Stimulated activated naive B cell treated with anti-CD40 and anti-IgM and Interleukin-4, amounts not matched to agents 10 μg/mL and 1 μg/mL and 100 μg/mL, for 72 hours (primary cell): ENCODE measurements at regions not wholly inside any gene's neighbourhood (a gene's known extent, or its start where the extent isn't known, plus 50 kb on each side); places are given as distances from the start of the nearest gene placed in this dataset.
"Not testable (repeated sequence)": the region's sequence is repeated elsewhere in the genome, so short reads cannot be mapped to it uniquely, and the experiment has no call there.

ENCODE experiments used
- ATAC-seq, 2 donors: fragments of 150-1000 bp; cut with Tn5 transposase; replicated peaks; 2 replicates each; pipeline ENCODE4 v1.10.0; 2021; ENCODE audit warnings: moderate library complexity in 1 of 2
- DNase-seq: peaks from one replicate; pipeline ENCODE4 v3.0.0; 2021
- H3K27ac Mint-ChIP-seq: one replicate; pipeline ENCODE4 v1.8.0; 2022; ENCODE audit warnings: mild to moderate bottlenecking, mixed read lengths
- H3K27me3 Mint-ChIP-seq, 2 donors: one replicate each; pipeline ENCODE4 v1.8.0; 2022; ENCODE audit warnings: mixed read lengths in 2 of 2
- H3K36me3 Mint-ChIP-seq, 2 donors: one replicate each; pipeline ENCODE4 v1.8.0; 2022; ENCODE audit warnings: mixed read lengths in 2 of 2, mild to moderate bottlenecking in 1 of 2
- H3K4me1 Mint-ChIP-seq, 2 donors: one replicate each; pipeline ENCODE4 v1.8.0; 2022; ENCODE audit warnings: mixed read lengths in 2 of 2, mild to moderate bottlenecking in 1 of 2
- H3K4me3 Mint-ChIP-seq, 2 donors: one replicate each; pipeline ENCODE4 v1.8.0; 2022; ENCODE audit warnings: mild to moderate bottlenecking in 2 of 2, mixed read lengths in 2 of 2, moderate library complexity in 1 of 2
- H3K9me3 Mint-ChIP-seq, 2 donors: one replicate each; pipeline ENCODE4 v1.8.0; 2022; ENCODE audit warnings: mixed read lengths in 2 of 2, mild to moderate bottlenecking in 1 of 2

DNA sequence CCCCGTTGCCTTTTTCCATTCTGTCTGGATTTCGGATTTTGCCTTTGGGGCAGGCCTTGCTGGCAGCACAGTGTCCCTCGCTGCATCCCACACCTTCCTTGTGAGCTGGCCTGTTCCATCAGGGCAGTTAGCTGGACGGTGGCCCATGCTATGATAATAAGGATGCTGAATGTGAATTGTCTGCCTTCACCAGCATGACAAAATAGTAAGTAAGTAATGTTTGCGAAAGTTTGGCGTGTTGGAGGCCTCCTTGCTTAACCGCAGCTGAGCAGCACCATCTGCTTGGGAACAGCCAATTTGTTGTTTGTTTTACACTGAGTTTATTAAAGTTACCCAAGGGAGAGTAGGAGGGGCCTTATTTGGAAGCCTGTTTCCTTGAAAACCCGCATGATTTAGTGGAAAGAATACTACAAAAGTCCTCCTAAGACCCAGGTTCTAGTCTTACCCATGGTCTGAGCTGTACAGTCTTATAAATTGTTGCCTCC, 469.7 kb upstream of the FANCL start:
- Mint-ChIP-seq H3K4me1 (peaks cover 3 to 5% of the 10 kb centered on the region in 2 donors), H3K36me3 (no peaks in the 10 kb centered on the region), H3K4me3 (no peak overlapping the region)

DNA sequence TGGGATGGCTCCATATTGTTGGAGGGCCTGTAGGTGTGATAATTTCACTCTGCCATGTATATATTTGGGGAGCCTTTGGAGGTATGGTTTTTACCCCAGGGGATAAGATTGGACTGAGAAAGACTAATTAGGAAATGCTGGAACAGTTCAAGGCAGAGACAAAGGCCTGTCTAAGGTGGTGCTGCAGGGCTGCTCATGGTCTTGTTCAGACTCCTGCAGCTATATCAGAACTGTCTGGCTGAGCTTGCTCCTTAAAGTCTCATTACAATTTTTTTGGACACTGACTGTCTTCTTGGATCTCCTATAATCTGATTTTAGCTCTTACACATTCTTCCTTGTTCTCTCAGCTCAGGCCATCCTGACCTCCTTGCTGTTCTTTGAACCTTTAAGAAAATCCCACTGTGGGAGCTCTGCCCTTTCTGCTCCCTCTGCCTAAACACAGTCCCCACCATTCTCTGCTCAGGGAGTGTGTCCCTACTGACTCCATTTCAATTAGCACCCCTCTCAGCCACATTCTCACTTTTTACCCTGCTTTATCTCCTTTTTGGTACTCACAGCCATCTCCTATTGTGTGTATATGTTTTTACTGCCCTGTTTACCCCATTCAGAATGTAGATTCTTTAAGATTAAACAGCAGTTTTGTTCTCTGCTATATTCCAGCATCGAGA, 468.7 kb upstream of the FANCL start:
- H3K27me3 Mint-ChIP-seq = peaks cover 0 to 5% of the 10 kb centered on the region in 2 donors
- H3K27ac Mint-ChIP-seq = no peak overlapping the region
- ATAC-seq (no peak), DNase-seq (no peak)
- H3K4me1 Mint-ChIP-seq = peaks cover 3 to 5% of the 10 kb centered on the region in 2 donors
- H3K36me3 Mint-ChIP-seq = no peaks in the 10 kb centered on the region
- no peak overlapping the region for H3K4me3 Mint-ChIP-seq
- H3K9me3 Mint-ChIP-seq = no peaks in the 10 kb centered on the region

More for the DNA sequence above, 469.7 kb upstream of the FANCL start:
- Mint-ChIP-seq H3K27me3 (peaks cover 0 to 5% of the 10 kb centered on the region in 2 donors), H3K9me3 (no peaks in the 10 kb centered on the region), H3K27ac (no peak overlapping the region)
- ATAC-seq (no peak), DNase-seq (no peak)

DNA sequence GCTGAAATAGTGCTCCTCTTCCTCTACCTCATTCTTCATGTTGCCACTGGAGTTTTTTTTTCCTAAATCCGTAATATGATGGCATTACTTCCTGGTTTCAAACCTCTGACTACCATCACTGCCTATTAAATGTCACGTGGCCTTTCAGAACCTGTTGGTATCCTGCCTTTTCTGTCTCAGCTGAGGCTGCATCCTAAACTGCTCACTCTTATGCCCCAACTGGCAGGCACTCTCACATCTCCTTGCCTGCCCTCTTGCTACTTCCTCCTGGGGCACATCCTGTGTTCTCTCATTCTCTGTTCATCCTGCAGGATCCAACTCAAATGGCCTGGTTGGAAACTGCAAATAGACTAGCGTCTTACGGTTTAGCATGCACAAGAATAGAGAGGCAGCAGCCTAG, 468.1 kb upstream of the FANCL start:
- Mint-ChIP-seq H3K4me1 (peaks cover 3 to 5% of the 10 kb centered on the region in 2 donors), H3K27ac (no peak overlapping the region), H3K27me3 (peaks cover 0 to 5% of the 10 kb centered on the region in 2 donors), H3K9me3 (no peaks in the 10 kb centered on the region), H3K4me3 (no peak overlapping the region), H3K36me3 (no peaks in the 10 kb centered on the region)
- ATAC-seq = no peak
- no peak for DNase-seq

DNA sequence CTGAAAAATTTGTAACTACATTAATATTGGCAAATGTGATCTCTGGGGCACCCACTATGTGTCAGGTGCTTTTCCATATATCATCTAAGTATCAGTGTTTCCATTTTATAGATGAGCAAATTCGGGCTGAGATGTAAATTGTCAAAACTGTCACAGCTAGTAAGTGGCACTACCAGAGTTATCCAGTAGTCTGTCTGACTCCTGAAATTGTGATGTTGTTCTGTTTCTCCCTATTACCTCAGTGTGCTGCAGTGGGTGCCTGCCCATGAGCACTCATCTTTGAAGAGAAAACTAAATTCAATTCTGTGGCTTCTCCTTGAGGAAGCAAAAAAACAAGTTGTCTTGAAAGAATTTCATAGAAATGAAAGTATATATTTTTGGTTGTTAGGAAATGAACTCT, 467.4 kb upstream of the FANCL start:
- DNase-seq (no peak), ATAC-seq (peak in 1 of 2 donors; percentile 38)
- H3K4me1 Mint-ChIP-seq = peaks cover 3 to 5% of the 10 kb centered on the region in 2 donors
- H3K9me3 Mint-ChIP-seq = no peaks in the 10 kb centered on the region
- H3K4me3 Mint-ChIP-seq = no peak overlapping the region
- peaks cover 0 to 5% of the 10 kb centered on the region in 2 donors for H3K27me3 Mint-ChIP-seq
- no peak overlapping the region for H3K27ac Mint-ChIP-seq
- no peaks in the 10 kb centered on the region for H3K36me3 Mint-ChIP-seq

DNA sequence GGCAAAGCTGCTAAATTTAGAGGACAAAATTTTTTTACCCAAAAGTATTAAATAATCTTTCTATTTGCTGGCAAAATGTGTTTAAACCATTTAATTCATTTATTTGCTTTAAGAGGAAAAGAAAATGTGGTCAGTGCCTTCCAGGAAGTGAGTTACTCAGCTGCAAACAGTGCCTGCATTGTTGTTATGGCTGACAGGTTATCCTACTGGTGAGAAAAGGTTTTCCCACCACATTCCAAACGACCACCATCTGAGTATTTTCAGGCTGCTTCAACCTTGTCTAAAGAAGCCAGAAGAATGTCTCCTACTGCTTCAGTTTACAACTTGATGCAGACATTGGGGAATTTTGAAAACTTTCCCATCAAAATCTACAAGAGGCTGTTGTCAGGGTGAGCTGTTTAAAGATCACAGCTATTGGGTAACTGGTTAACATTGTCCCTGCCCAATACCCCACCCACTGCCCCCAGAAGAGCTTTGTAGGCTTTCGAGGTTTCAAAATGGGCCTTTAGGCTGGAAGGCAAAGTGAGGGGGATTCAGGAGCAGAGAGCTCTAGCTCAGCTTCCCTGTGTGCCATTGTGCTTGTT, 461.3 kb upstream of the FANCL start:
- H3K27ac Mint-ChIP-seq = no peak overlapping the region
- peaks cover 5 to 8% of the 10 kb centered on the region in 2 donors for H3K4me1 Mint-ChIP-seq
- DNase-seq (no peak), ATAC-seq (no peak)
- H3K36me3 Mint-ChIP-seq = no peaks in the 10 kb centered on the region
- no peak overlapping the region for H3K4me3 Mint-ChIP-seq
- H3K9me3 Mint-ChIP-seq = no peaks in the 10 kb centered on the region
- peaks cover 0 to 9% of the 10 kb centered on the region in 2 donors for H3K27me3 Mint-ChIP-seq

DNA sequence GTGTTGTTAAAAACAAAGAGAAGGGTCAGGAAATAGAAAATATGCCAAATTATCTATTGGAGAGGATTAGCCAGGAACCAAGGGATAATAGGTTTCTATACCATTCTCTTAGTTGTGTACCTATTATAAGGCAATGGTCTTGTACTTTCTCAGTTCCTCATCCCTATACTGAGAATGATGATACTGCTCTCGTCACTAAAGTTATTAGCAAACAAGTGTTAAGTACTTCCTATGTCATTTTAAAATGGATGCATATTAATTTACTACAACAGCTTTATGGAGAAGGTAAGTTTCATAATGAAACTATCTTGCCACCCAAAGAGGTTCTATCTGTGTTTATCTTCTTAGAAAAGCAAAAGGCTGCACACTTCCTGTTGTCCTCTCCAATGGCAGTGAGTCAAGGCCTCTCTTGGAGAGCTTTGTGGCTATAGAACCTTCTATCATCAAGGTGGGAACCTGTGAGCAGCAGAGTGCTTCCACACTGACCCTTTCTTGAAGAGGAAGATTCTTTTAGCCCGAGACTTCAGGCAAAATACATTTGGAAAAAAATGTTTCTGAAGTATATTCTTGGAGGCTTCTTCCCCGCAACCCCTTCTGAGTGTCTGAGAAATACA, 460.7 kb upstream of the FANCL start:
- ATAC-seq = peak; percentile 94

DNA sequence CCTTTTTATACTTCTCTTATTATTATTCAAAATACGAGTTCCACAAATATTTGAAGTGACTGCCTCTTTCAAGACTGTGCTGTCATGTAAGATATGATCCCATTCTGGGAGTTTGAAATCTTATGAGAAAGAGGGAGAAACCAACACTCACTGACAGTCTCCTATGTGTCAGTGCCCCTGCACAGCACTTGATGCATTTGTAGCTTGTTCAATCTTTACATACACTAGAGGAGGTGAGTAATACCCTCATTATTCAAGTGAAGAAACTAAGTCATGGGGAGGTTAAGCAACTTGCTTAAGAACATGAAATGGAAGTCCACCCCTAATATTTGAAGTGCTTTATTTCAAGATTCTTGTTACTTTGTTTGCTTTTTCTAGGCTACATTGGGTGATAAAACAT, 459.5 kb upstream of the FANCL start:
- DNase-seq = no peak
- Mint-ChIP-seq H3K4me1 (peaks cover 5 to 8% of the 10 kb centered on the region in 2 donors), H3K27ac (no peak overlapping the region), H3K4me3 (no peak overlapping the region), H3K36me3 (no peaks in the 10 kb centered on the region), H3K27me3 (peaks cover 0 to 4% of the 10 kb centered on the region in 2 donors), H3K9me3 (no peaks in the 10 kb centered on the region)
- ATAC-seq = no peak

More for the DNA sequence above, 460.7 kb upstream of the FANCL start:
- Mint-ChIP-seq H3K27me3 (peaks cover 0 to 8% of the 10 kb centered on the region in 2 donors), H3K27ac (no peak overlapping the region), H3K36me3 (no peaks in the 10 kb centered on the region), H3K9me3 (no peaks in the 10 kb centered on the region), H3K4me3 (no peak overlapping the region), H3K4me1 (peaks cover 5 to 8% of the 10 kb centered on the region in 2 donors)
- DNase-seq = no peak

DNA sequence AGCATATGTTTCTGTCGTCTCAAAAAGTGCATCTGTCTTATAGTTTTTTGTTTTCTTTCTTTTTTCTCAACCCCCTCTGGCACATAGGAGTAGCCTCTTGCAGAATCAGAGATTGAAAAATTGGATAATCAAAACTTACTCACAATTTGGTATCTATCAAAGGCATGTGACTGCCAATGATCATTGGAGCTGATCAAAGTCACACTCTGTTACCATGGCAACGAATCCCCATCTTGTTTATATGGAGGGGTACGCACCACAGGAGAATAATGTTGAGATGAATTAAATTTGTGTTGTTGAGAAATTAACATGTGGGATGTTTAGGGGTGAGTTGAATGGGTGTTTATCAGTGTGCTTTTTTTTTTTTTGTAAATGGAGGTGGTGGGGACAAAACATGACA, 458.3 kb upstream of the FANCL start:
- no peak for ATAC-seq
- Mint-ChIP-seq H3K4me1 (peaks cover 5 to 8% of the 10 kb centered on the region in 2 donors), H3K27ac (no peak overlapping the region), H3K9me3 (no peaks in the 10 kb centered on the region), H3K27me3 (peaks cover 0 to 4% of the 10 kb centered on the region in 2 donors), H3K4me3 (no peak overlapping the region), H3K36me3 (no peaks in the 10 kb centered on the region)
- DNase-seq = no peak

DNA sequence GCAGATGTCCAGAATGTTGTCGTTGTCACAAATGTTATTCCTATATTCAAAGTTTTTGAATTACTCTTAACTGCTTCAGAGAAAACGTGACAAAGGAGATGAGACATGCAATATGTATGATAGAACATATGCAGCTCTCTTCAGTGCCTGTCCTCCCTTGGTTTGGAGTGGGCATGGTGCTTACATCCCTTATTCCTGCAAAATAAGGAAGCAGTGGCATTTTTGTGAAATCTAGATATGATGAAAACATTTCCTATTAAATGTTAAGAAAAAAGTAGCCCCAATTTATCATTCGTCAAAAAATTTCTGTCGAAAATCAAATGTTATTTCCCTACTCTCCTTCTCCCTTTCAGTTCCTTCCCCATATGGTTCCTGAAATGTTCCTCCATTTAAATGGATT, 457.5 kb upstream of the FANCL start:
- H3K4me1 Mint-ChIP-seq = peaks cover 5 to 8% of the 10 kb centered on the region in 2 donors
- H3K4me3 Mint-ChIP-seq = no peak overlapping the region
- H3K27me3 Mint-ChIP-seq = peaks cover 0 to 4% of the 10 kb centered on the region in 2 donors
- H3K36me3 Mint-ChIP-seq = no peaks in the 10 kb centered on the region
- ATAC-seq (no peak), DNase-seq (no peak)
- peaks cover 0 to 2% of the 10 kb centered on the region in 2 donors for H3K9me3 Mint-ChIP-seq
- no peak overlapping the region for H3K27ac Mint-ChIP-seq

DNA sequence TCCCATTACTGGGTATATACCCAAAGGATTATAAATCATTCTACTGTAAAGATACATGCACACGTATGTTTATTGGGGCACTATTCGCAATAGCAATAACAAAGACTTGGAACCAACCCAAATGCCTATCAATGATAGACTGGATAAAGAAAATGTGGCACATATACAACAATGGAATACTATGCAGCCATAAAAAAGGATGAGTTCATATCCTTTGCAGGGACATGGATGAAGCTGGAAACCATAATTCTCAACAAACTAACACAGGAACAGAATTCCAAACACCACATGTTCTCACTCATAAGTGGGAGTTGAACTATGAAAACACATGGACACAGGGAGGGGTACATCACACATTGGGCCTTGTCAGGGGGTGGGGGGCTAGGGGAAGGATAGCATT, 453.0 kb upstream of the FANCL start:
- not testable (repeated sequence) for ATAC-seq, H3K36me3 Mint-ChIP-seq, DNase-seq, H3K9me3 Mint-ChIP-seq, H3K4me1 Mint-ChIP-seq, H3K27ac Mint-ChIP-seq, H3K4me3 Mint-ChIP-seq
- H3K27me3 Mint-ChIP-seq = peaks cover 6 to 11% of the 10 kb centered on the region in 2 donors

DNA sequence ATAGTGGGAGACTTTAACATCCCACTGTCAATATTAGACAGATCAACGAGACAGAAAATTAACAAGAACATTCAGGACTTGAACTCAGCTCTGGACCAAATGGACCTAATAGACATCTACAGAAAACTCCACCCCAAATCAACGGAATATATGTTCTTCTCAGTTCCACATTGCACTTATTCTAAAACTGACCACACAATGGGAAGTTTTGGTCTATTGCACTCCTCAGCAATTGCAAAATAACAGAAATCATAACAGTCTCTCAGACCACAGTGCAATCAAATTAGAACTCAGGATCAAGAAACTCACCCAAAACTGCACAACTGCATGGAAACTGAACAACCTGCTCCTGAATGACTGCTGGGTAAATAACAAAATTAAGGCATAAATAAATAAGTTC, 449.9 kb upstream of the FANCL start:
- not testable (repeated sequence) for H3K9me3 Mint-ChIP-seq, ATAC-seq, H3K36me3 Mint-ChIP-seq, H3K4me1 Mint-ChIP-seq, H3K27ac Mint-ChIP-seq, DNase-seq, H3K4me3 Mint-ChIP-seq
- peaks cover 6 to 12% of the 10 kb centered on the region in 2 donors for H3K27me3 Mint-ChIP-seq

DNA sequence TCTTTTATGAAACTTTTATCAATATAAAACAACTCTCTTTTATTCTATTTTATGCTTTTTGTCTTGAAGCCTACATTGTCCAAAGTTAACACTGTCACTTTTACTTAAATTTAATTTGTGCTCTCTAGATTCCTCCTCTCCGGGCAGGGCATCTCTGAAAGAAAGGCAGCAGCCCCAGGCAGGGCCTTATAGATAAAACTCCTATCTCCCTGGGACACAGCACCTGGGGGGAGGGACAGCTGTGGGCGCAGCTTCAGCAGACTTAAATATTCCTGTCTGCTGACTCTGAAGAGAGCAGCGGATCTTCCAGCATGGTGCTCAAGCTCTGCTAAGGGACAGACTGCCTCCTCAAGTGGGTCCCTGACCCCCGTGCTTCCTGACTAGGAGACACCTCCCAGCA, 447.7 kb upstream of the FANCL start:
- Mint-ChIP-seq H3K27me3 (peaks cover 6 to 12% of the 10 kb centered on the region in 2 donors), H3K36me3 (peaks cover 3 to 4% of the 10 kb centered on the region in 2 donors)
- no peak for DNase-seq

DNA sequence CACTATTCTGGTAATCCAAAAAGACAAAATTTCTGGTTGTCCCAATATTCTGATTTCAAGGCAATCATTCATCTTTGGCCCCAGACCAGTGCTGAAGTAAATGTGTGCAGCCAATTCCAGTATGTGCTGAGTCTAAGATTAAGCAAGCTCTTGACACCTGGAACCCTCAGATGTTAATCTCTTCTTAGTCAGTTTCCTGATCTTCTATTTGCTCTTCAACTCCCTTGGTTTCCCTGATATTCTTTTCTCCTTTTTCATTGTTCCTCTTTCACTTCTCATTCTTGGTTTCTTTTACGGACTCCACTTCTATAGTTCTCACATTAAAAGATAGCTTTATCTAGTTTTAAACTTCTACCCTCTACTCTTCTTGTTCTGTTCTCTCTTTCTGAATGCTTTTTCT, 445.7 kb upstream of the FANCL start:
- H3K27ac Mint-ChIP-seq = no peak overlapping the region
- peaks cover 5 to 8% of the 10 kb centered on the region in 2 donors for H3K4me1 Mint-ChIP-seq
- peaks cover 3 to 4% of the 10 kb centered on the region in 2 donors for H3K36me3 Mint-ChIP-seq
- H3K4me3 Mint-ChIP-seq = no peak overlapping the region
- peaks cover 2 to 8% of the 10 kb centered on the region in 2 donors for H3K9me3 Mint-ChIP-seq
- DNase-seq = no peak
- H3K27me3 Mint-ChIP-seq = peaks cover 6 to 12% of the 10 kb centered on the region in 2 donors
- ATAC-seq = peak; percentile 31 to 56

More for the DNA sequence above, 447.7 kb upstream of the FANCL start:
- Mint-ChIP-seq H3K4me3 (no peak overlapping the region), H3K4me1 (peaks cover 5 to 8% of the 10 kb centered on the region in 2 donors), H3K9me3 (peaks cover 2 to 8% of the 10 kb centered on the region in 2 donors), H3K27ac (no peak overlapping the region)
- no peak for ATAC-seq

DNA sequence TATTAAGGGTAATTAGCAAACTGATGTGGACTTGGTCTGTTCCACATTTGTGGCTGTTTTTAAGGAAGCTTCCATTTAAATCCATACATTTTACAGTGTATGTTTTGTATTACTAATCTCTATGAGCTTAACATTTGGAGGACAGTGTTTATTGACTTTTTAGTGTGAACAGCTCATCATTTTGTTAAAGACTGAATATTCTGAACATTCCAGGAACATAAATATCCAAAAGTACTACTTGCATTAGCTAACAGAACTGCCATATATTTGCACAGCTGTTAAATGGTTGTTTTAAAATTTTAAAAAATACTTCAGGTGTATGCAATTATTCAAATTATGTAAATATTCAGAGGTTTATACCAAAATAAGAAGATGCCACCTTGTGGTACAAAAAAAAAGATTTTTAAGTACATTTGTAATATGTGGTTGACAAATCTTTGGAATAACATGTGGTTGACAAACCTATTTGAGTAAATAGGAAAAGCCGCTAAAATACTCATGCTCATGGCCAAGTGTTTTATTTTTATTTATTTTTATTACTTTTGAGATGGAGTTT, 439.7 kb upstream of the FANCL start:
- H3K9me3 Mint-ChIP-seq = no peaks in the 10 kb centered on the region

More for the DNA sequence above, 439.7 kb upstream of the FANCL start:
- Mint-ChIP-seq H3K4me1 (no peaks in the 10 kb centered on the region), H3K36me3 (no peaks in the 10 kb centered on the region), H3K4me3 (no peak overlapping the region), H3K27ac (no peak overlapping the region), H3K27me3 (no peaks in the 10 kb centered on the region)
- DNase-seq (no peak), ATAC-seq (no peak)
